Suprapubic skin (tissue), 4 donors: ENCODE measurements at regions not wholly inside any gene's neighbourhood (a gene's known extent, or its start where the extent isn't known, plus 50 kb on each side); places are given as distances from the start of the nearest gene placed in this dataset.

Source experiments
- DNase-seq, 2 donors: peaks; one replicate each; pipeline ENCODE4 v3.0.0-alpha.2; 2019; ENCODE audit warnings: low spot score in 2 of 2
- H3K27ac ChIP-seq: fragments of 200-600 bp; sonication (generic); one replicate; pipeline ENCODE4 v1.5.1; 2019
- H3K27me3 ChIP-seq: fragments of 200-600 bp; sonication (generic); one replicate; pipeline ENCODE4 v1.5.1; 2019
- H3K36me3 ChIP-seq: fragments of 200-600 bp; sonication (generic); one replicate; pipeline ENCODE4 v1.5.1; 2019
- H3K4me1 ChIP-seq: fragments of 200-600 bp; sonication (generic); one replicate; pipeline ENCODE4 v1.5.1; 2019
- H3K4me3 ChIP-seq: fragments of 200-600 bp; sonication (generic); one replicate; pipeline ENCODE4 v1.5.1; 2019; ENCODE audit warnings: mild to moderate bottlenecking
- H3K9me3 ChIP-seq: fragments of 200-600 bp; sonication (generic); one replicate; pipeline ENCODE4 v1.5.1; 2019
- EP300 ChIP-seq: sonication (generic); formaldehyde crosslinking; IDR thresholded peaks from one replicate; pipeline ENCODE4 v1.6.1; 2017; ENCODE audit warnings: antibody characterized with exemption
- POLR2A ChIP-seq, 2 donors: fragments of 450-650 bp; IDR thresholded peaks; one replicate each; pipeline ENCODE4 v1.6.1; 2017; ENCODE audit warnings: antibody characterized with exemption in 2 of 2, mild to moderate bottlenecking in 2 of 2, moderate library complexity in 2 of 2
- POLR2AphosphoS5 ChIP-seq, 3 donors: sonication (generic); formaldehyde crosslinking; IDR thresholded peaks; one replicate each; pipeline ENCODE4 v1.6.1; 2017; ENCODE audit warnings: antibody characterized with exemption in 3 of 3
- WGBS: methylation state at CpG from one replicate; pipeline ENCODE4 v1.1.5; 2018; 5-methylcytosine and 5-hydroxymethylcytosine counted together
- TF ChIP-seq, protein P1 (sequence below), 2 donors: fragments of 200-600 bp in 1 of 2; fragments of 450-650 bp in 1 of 2; sonication (generic) in 1 of 2; IDR thresholded peaks; one replicate each; pipeline ENCODE4 v1.5.1; 2016 to 2019; ENCODE audit warnings: antibody characterized with exemption in 2 of 2, mild to moderate bottlenecking in 1 of 2, moderate library complexity in 1 of 2

DNA sequence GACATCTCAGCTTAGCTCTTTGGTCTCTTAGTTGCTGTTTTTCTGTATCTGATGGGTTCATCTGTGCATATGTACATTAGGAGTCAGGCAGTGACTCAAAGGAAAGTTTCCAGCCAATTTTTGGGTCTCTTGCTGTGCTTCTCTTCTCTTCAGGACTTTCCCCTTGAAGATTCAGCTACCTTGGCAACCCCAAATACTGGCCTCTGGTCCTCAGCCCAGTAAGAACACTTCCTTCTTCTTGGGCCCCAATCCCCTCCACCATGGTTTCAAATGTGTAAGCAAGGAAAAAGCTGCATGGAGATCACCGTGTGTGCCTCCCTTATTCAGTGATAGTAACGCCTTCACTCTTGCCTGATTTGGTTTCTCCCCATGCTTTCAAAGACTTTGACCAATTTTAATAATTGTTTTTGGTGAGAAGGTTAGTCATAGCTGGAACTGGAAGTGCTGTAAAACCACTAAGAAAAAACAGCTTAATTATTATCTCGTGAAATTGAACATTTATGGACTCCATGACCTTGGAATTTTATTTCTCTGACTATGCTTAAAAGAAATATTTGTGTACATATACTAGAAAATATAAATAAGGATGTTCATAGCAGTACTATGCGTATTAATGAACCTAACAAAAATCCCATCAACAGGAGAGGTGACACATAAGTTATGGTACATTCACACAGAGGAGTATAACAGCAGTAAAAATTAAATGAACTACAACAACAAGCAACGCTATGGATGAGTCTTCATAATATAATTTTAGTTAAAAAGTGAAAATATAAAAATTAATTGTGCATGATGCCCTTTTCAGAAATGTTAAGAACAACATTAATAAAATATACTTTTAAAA, 125.3 kb upstream of the BCL6 start:
- no peaks in the 10 kb centered on the region for H3K9me3 ChIP-seq
- no peak for DNase-seq
- H3K36me3 ChIP-seq = no peaks in the 10 kb centered on the region
- 87% methylated on average over 5 of the region's 5 CpGs for WGBS
- TF ChIP-seq, protein P1, sequence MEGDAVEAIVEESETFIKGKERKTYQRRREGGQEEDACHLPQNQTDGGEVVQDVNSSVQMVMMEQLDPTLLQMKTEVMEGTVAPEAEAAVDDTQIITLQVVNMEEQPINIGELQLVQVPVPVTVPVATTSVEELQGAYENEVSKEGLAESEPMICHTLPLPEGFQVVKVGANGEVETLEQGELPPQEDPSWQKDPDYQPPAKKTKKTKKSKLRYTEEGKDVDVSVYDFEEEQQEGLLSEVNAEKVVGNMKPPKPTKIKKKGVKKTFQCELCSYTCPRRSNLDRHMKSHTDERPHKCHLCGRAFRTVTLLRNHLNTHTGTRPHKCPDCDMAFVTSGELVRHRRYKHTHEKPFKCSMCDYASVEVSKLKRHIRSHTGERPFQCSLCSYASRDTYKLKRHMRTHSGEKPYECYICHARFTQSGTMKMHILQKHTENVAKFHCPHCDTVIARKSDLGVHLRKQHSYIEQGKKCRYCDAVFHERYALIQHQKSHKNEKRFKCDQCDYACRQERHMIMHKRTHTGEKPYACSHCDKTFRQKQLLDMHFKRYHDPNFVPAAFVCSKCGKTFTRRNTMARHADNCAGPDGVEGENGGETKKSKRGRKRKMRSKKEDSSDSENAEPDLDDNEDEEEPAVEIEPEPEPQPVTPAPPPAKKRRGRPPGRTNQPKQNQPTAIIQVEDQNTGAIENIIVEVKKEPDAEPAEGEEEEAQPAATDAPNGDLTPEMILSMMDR (IDR thresholded peaks at IDR 0.05) = no peak
- TF ChIP-seq POLR2A (IDR thresholded peaks at IDR 0.05) (no peak), EP300 (no peak), POLR2AphosphoS5 (IDR thresholded peaks at IDR 0.05) (no peak)
- no peak overlapping the region for H3K27ac ChIP-seq
- no peaks in the 10 kb centered on the region for H3K4me1 ChIP-seq
- H3K4me3 ChIP-seq = no peak overlapping the region
- H3K27me3 ChIP-seq = no peaks in the 10 kb centered on the region

DNA sequence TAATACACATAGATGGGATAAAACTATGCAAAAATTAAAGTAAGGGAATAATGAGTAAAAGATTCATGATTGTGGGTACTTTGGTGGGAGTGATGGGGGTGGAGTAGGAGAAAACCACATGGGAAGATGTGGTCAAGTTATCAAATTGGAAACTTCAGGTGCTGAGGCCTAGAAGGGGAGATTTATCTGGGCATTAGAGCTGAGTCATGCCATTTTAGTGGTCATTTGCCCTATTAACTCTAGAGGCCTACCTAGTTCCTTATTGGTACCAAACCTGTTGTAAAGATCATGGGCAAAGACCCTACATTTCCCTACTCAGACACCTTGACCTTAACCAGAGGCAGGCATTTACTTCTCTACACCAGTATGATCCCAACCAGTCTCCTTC, 125.9 kb upstream of the BCL6 start:
- no peak for DNase-seq
- TF ChIP-seq EP300 (no peak), POLR2AphosphoS5 (IDR thresholded peaks at IDR 0.05) (no peak), POLR2A (IDR thresholded peaks at IDR 0.05) (no peak)
- TF ChIP-seq, protein P1 (IDR thresholded peaks at IDR 0.05) = no peak
- Histone ChIP-seq H3K27ac (no peak overlapping the region), H3K36me3 (no peaks in the 10 kb centered on the region), H3K4me1 (no peaks in the 10 kb centered on the region), H3K4me3 (no peak overlapping the region), H3K9me3 (no peaks in the 10 kb centered on the region), H3K27me3 (no peaks in the 10 kb centered on the region)

DNA sequence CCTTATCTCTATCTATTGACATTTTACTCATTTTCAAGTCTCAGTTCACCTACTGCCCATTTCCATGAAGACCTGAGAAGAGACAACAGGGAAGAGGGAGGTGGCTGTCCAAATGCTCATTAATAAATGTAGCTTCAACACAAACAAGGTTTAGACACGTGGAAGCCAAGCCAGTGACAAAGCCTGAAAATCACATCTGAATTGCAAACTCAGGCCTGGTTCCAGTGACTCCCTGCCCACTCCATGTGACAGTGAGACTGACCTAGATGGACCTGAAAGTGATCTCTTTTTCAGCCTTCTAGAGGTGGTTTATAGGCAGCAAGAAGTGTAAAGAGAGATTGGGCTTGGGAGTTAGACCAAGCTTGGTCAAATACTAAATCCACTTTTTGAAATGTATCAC, 126.6 kb upstream of the BCL6 start:
- Histone ChIP-seq H3K4me1 (no peaks in the 10 kb centered on the region), H3K9me3 (no peaks in the 10 kb centered on the region), H3K36me3 (no peaks in the 10 kb centered on the region), H3K27me3 (no peaks in the 10 kb centered on the region), H3K4me3 (no peak overlapping the region), H3K27ac (no peak overlapping the region)
- WGBS = 89% methylated on average over 1 of the region's 1 CpG
- no peak for DNase-seq
- TF ChIP-seq POLR2A (IDR thresholded peaks at IDR 0.05) (no peak), EP300 (no peak), POLR2AphosphoS5 (IDR thresholded peaks at IDR 0.05) (no peak)
- TF ChIP-seq, protein P1 (IDR thresholded peaks at IDR 0.05) = no peak

DNA sequence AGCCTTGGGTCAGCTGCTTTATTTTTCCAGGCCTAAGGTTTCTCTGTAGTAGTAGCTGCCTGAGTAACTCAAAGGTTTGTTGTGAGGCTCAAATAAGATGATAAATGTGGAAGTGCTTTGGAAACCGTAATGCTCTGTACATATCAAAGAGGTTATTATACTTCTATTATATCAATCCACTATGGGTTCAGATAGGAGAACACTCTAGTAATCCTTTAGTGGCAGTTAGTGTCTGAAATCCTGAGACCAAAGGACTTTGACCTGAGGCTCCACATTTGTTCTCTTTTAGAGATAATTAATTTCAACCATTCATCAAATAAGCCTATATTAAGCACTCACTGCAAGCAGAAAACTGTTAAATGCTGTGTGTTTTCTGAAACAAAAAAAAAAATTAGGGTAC, 128.6 kb upstream of the BCL6 start:
- H3K27ac ChIP-seq = no peak overlapping the region
- 79% methylated on average over 1 of the region's 1 CpG for WGBS
- H3K4me3 ChIP-seq = no peak overlapping the region
- TF ChIP-seq, protein P1 (IDR thresholded peaks at IDR 0.05) = no peak
- TF ChIP-seq POLR2A (IDR thresholded peaks at IDR 0.05) = no peak
- no peak for TF ChIP-seq POLR2AphosphoS5 (IDR thresholded peaks at IDR 0.05)
- no peak for TF ChIP-seq EP300
- no peaks in the 10 kb centered on the region for H3K4me1 ChIP-seq
- no peaks in the 10 kb centered on the region for H3K27me3 ChIP-seq
- DNase-seq = no peak
- no peaks in the 10 kb centered on the region for H3K36me3 ChIP-seq
- no peaks in the 10 kb centered on the region for H3K9me3 ChIP-seq

DNA sequence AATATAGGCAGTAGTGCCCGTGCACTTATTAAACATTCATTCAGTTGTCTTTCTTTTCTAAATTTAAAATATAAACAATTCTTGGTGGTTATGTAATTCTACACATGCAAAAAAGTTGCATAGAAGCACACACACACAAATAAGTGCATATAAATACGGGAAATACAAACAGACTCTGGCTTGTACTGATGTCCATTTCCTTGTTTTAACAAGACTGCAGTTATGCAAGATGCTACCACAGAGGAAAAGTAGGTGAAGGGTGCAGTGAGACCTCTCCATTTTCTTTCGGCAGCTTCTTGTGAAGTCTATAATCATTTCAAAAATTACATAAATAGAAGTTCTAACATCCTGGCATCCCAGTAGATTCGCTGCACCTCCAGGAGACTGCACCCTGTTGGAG, 130.6 kb upstream of the BCL6 start:
- no peaks in the 10 kb centered on the region for H3K27me3 ChIP-seq
- no peak for DNase-seq
- H3K4me1 ChIP-seq = peaks cover 5% of the 10 kb centered on the region
- no peak overlapping the region for H3K27ac ChIP-seq
- TF ChIP-seq, protein P1 (IDR thresholded peaks at IDR 0.05) = no peak
- TF ChIP-seq POLR2A (IDR thresholded peaks at IDR 0.05) (no peak), POLR2AphosphoS5 (IDR thresholded peaks at IDR 0.05) (no peak), EP300 (no peak)
- H3K9me3 ChIP-seq = no peaks in the 10 kb centered on the region
- H3K4me3 ChIP-seq = no peak overlapping the region
- H3K36me3 ChIP-seq = no peaks in the 10 kb centered on the region
- WGBS = 90% methylated on average over 4 of the region's 4 CpGs
